Right kidney (tissue), 1 donor: ENCODE measurements at regions not wholly inside any gene's neighbourhood (a gene's known extent, or its start where the extent isn't known, plus 50 kb on each side); places are given as distances from the start of the nearest gene placed in this dataset.
A peak's percentile ranks its signal among the peaks of the same experiment; 100 is the strongest.

Source experiments
- DNase-seq: peaks from one replicate; pipeline ENCODE4 v3.0.0-alpha.2; 2016

- no peak for DNase-seq
These were observed 229.2 kb upstream of the SMIM21 start for GRCh38 chr18:75656563-75657247.

GRCh38 chr18:75656035-75656434, 228.5 kb upstream of the SMIM21 start:
- no peak for DNase-seq

GRCh38 chr18:75654851-75655751, 227.6 kb upstream of the SMIM21 start:
- peak; percentile 26 for DNase-seq

- DNase-seq, result no peak
These were observed 226.9 kb upstream of the SMIM21 start for GRCh38 chr18:75654386-75654785.

GRCh38 chr18:75652528-75652927, 225.0 kb upstream of the SMIM21 start:
- no peak for DNase-seq

GRCh38 chr18:75644871-75645270, 217.4 kb upstream of the SMIM21 start:
- no peak for DNase-seq

- DNase-seq, result no peak
These were observed 215.6 kb upstream of the SMIM21 start for GRCh38 chr18:75643083-75643482.

- no peak for DNase-seq
These were observed 211.9 kb upstream of the SMIM21 start for GRCh38 chr18:75639472-75639831.

GRCh38 chr18:75638776-75639471, 211.4 kb upstream of the SMIM21 start:
- peak; percentile 60 for DNase-seq

- DNase-seq, result no peak
These were observed 210.8 kb upstream of the SMIM21 start for GRCh38 chr18:75638223-75638775.

GRCh38 chr18:75635096-75635495, 207.6 kb upstream of the SMIM21 start:
- DNase-seq, result no peak

GRCh38 chr18:75625966-75626365, 198.5 kb upstream of the SMIM21 start:
- DNase-seq, result no peak

- no peak for DNase-seq
These were observed 197.4 kb upstream of the SMIM21 start for GRCh38 chr18:75624869-75625268.

GRCh38 chr18:75621818-75622217, 194.3 kb upstream of the SMIM21 start:
- DNase-seq, result no peak

GRCh38 chr18:75618146-75618545, 190.6 kb upstream of the SMIM21 start:
- DNase-seq, result no peak

- DNase-seq, result peak; percentile 10
These were observed 185.0 kb upstream of the SMIM21 start for GRCh38 chr18:75612456-75612855.

GRCh38 chr18:75607701-75608100, 180.2 kb upstream of the SMIM21 start:
- DNase-seq, result no peak

- DNase-seq, result no peak
These were observed 165.0 kb upstream of the SMIM21 start for GRCh38 chr18:75592527-75592926.

GRCh38 chr18:75588412-75588811, 160.9 kb upstream of the SMIM21 start:
- no peak for DNase-seq

- DNase-seq, result no peak
These were observed 159.6 kb upstream of the SMIM21 start for GRCh38 chr18:75587131-75587530.

- DNase-seq, result no peak
These were observed 158.8 kb upstream of the SMIM21 start for GRCh38 chr18:75586130-75586889.

- no peak for DNase-seq
These were observed 155.4 kb upstream of the SMIM21 start for GRCh38 chr18:75582940-75583339.
